Mesenteric fat pad (tissue), 1 donor: ENCODE measurements at regions not wholly inside any gene's neighbourhood (a gene's known extent, or its start where the extent isn't known, plus 50 kb on each side); places are given as distances from the start of the nearest gene placed in this dataset.
"Not testable (repeated sequence)": the region's sequence is repeated elsewhere in the genome, so short reads cannot be mapped to it uniquely, and the experiment has no call there.

Experiments used
- DNase-seq: peaks from one replicate; pipeline ENCODE4 v3.0.0-alpha.2; 2020; ENCODE audit warnings: low spot score
- donor health status: DM: yes; HTN: yes; CAD: no.

GRCh38 chr2:195470622-195471021 is 186.4 kb upstream of the SLC39A10 start:
- DNase-seq: no peak

DNA sequence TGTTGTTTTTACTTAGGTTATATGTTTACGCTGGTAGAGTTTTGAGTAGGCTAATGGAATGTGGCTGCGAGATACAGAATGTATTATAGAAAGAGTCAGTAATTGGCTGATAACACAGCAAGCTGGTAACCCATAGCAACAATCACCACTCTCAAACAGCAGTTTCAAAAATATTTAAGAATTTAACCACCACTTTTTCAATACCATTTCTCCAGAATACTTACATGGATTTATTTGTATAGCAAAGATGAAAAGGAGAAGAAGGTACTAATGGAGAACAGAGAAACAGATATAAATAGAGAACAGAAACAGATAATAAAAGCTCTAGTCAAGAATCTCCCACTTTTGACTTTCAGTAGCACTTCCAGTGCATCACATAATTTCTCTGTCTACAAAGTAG is 188.3 kb upstream of the SLC39A10 start:
- no peak for DNase-seq

DNA sequence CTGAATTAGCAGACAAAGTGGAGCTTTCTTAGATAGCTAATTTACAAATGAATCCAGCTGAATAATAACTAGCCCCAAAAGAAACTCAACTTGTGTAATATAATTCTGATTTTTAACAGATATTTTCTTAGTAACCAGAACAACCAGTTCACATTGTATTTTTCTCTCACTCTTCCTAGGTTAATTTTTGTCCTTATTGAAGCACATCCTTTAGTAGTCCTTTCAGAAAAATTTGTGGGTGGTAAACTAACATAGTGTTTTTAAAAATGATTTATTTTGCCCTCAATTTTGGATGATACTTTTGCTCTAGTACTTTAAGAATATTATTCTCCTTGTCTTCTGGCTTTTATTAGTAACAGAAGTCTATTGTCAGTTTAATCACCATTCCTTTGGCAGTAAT is 190.6 kb upstream of the SLC39A10 start:
- no peak for DNase-seq

DNA sequence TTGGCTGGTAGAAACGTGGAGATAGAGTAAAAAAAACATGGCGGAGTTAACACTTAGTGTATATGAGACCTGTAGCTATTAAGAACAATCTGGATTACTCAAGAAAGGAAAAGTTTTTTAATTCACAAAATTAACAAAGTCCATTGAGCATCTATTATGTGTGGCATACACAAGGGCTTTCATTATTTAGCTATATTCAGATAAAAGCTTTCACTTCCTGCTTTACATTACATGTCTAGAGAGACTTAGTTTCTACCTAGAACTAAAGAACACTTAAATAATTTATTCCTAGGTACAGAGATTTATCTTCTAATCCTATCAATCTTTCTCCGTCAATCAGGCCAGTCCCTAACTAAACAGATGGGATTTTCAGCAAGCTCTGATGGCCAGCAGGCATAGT is 196.0 kb upstream of the SLC39A10 start:
- DNase-seq: no peak

GRCh38 chr2:195458936-195459335 is 198.1 kb upstream of the SLC39A10 start:
- no peak for DNase-seq

DNA sequence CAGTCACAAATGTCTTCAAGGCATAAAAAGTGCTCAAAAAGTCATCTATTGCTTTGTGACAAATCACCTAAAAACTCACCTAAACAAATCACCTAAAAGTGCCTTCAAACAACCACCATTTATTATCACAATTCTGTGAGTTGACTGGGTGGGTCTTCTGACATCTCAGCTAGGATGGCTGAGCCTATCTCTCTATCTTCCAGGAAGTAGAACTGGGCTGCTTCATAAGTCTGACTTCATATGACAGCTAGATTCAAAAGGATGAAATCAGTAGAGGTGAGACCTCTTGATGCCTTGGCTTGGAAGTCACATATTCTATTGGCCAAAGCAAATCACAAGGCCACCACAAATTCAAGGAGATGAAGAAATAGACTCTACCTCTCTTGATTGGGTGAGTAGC is 199.2 kb upstream of the SLC39A10 start:
- DNase-seq: no peak

DNA sequence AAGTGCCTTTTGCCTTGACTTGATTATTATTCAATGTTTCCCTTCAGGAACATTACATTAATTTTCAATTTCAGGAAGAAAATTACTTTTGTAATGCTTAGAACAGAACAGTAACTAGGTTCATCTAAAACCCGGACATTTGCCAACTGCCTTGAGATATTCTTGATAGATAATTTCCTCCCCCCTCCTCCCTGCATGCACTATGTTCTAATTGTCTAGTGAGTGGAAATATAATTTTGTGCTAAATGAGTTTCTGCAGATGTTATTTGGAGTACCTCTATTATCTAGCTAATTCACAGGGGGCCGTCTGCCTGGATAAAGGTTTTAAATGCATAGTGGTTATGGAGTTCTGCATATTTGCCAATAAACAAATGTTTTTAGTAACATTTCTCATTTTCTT is 200.3 kb upstream of the SLC39A10 start:
- DNase-seq: no peak

DNA sequence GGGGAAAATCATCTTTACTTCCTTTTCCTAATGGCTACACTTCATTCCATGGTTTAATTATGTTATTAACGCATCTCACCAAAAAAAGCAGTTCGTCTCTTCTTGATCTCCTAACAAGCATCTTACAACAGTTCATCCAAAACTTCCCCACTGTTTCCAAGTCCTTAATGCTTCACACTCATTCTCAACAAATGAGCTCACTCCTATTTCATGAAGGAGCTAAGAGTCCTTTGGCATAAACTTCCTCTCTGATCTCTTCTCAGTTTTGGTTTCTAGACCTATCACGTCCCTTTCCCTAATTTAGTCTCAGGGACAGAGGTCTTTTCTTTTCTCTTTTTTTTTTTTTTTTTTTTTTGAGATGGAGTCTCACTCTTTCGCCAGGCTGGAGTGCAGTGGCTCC is 205.9 kb upstream of the SLC39A10 start:
- no peak for DNase-seq

GRCh38 chr2:195450552-195451113 is 206.4 kb upstream of the SLC39A10 start:
- no peak for DNase-seq

DNA sequence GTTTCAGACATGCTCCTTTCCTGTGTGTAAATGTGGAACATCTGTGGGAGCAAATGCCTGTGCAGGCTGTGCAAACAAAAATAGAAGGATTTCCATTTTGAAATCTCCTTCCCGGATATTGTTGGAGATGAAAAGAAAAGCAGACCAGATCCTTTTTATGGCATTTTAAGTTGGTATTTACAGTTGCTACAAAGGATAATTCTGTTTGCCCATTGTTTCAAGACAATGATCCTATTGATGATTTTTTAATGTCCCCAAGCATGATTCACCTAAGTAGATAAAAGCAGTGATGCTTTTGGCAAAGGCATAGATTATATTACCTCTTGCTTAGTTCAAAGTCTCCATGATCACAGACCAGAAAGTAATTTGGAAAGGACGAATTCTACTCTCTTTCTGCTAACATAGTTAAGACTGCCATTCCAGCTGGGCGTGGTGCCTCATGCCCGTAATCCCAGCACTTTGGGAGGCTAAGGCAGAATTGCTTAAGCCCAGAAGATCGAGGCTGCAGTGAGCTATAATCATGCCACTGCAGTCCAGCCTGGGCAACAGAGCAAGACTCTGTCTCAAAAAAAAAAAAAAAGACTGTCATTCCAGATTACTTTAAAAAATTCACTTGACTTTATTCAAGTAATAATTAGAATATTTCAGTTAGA is 209.6 kb upstream of the SLC39A10 start:
- DNase-seq: no peak

DNA sequence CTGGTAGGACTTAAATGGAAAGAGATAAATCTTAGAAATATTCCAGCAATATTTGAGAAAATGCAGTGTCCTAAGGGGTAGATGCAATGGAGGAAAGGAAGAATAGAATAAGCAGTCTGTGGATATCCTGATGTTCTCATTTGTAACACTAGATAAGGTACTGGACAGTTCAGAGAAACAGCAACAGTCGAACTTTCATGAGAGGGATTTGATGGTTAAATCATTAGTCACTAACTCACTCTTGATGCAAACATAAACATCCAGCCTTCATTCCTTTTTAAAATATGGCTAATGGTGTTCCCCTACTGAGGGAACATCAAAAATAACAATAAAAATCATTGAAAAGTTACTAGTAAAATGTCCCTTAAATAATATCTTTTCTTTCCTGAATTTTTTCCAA is 211.4 kb upstream of the SLC39A10 start:
- DNase-seq: no peak

GRCh38 chr2:195443926-195444325 is 213.1 kb upstream of the SLC39A10 start:
- DNase-seq: no peak

DNA sequence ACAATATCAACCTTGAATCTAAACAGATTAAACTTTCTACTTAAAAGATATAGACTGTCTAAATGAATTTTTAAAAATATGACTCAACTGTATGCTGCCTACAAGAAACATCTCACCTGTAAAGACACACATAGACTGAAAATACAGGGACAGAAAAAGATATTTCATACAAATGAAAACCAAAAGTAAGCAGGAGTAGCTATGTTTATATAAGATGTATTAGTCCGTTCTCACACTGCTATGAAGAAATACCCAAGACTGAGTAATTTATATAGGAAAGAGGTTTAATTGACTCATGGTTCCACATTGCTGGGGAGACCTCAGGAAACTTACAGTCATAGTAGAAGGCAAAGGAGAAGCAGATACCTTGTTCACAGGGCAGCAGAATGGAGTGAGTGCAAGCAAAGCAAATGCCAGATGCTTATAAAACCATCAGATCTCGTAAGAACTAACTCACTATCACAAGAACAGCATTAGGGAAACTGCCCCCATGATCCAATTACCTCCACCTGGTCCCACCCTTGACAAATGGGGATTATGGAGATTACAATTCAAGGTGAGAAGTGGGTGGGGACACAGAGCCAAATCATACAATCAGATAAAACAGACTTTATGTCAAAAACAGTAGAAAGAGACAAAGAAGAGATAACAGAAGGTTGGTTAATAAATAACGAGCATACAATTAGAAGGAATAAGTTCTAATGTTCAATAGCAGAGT is 214.4 kb upstream of the SLC39A10 start:
- DNase-seq: no peak

- DNase-seq: no peak
Measured at GRCh38 chr2:195438692-195439091, 218.3 kb upstream of the SLC39A10 start.

DNA sequence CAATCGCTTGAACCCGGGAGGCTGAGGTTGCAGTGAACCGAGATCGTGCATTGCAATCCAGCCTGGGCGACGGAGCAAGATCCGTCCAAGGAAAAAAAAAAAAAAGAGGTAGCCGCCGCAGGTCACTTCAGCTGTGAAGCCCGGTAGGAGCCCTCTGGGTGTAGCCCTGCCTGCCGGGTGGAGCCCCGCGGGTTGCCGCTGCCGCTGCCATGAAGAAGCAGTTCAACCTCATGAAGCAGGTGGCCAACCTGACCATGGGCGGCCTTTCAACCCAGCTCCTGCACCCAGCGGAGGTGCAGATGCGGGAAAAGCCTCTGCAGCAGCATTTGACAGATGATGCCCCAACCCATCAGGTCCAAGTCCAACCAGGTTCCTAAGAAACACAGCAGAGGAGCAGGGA is 219.5 kb upstream of the SLC39A10 start:
- DNase-seq: no peak

DNA sequence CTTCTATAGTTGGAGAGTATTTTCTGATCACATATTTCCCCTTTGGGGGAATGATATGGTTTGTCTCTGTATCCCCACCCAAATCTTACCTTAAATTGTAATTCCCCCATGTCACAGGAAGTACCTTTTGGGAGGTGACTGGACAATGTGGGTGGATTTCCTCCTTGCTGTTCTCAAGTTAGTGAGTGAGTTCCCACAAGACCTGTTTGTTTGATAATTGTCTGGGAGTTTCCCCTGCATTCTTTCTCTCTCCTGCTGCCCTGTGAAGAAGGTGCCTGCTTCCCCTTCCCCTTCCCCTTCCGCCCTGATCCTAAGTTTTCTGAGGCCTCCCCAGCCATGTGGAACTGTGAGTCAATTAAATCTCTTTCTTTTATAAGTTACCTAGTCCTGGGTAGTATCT is 222.7 kb upstream of the SLC39A10 start:
- DNase-seq: no peak

- DNase-seq: not testable (repeated sequence)
Measured at GRCh38 chr2:195433729-195434128, 223.3 kb upstream of the SLC39A10 start.

DNA sequence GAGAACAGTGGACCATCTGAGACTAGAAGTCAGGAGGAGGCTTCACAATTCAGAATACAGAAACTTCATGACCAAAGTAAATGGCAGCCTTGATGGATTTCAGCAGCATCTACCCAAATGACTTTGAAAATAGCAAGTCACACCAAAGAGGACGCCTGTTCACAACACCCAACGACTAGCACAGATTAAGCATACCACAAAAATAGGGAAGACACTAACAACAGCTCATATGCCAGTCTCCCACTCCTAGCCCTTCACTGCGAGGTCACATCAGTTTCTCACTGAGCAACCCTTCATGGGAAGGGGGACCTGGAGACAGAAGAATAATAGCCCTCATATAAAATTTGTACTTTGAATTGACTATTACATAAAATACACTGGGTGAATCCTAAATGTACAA is 228.4 kb upstream of the SLC39A10 start:
- DNase-seq: no peak

DNA sequence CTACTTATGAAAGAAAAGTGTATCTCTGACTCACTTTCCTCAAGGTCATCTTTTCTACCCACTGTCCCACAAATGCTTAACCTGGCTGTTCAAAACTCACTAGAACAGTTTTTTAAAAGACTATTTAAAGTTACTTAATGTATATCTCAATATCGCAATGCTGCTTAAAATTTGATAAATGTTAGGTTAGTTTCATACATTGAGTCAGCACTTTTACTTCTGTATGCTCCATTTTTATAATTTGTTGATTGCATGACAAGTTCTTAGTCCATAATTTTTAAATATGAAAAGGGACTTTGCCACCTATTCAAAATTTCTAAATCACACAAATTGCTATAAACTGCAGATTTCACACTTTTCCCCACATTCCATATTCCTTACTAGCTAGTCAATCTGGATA is 231.7 kb upstream of the SLC39A10 start:
- no peak for DNase-seq

GRCh38 chr2:195419033-195419432 is 238.0 kb upstream of the SLC39A10 start:
- no peak for DNase-seq

- DNase-seq: no peak
Measured at GRCh38 chr2:195414537-195415100, 242.4 kb upstream of the SLC39A10 start.

- no peak for DNase-seq
Measured at GRCh38 chr2:195413944-195414343, 243.1 kb upstream of the SLC39A10 start.

- no peak for DNase-seq
Measured at GRCh38 chr2:195413422-195413821, 243.6 kb upstream of the SLC39A10 start.
